GM18870 (cell line): ENCODE measurements at regions not wholly inside any gene's neighbourhood (a gene's known extent, or its start where the extent isn't known, plus 50 kb on each side); places are given as distances from the start of the nearest gene placed in this dataset.

Experiments
- ATAC-seq: cut with Tn5 transposase; IDR thresholded peaks from one replicate; pipeline ENCODE4 v1.9.1; 2021; ENCODE audit warnings: moderate library complexity; ENCODE audit not compliant: unreplicated experiment

- no peak for ATAC-seq
These were observed 67.8 kb downstream of the CASP12 start for GRCh38 chr11:104830508-104830907.

DNA sequence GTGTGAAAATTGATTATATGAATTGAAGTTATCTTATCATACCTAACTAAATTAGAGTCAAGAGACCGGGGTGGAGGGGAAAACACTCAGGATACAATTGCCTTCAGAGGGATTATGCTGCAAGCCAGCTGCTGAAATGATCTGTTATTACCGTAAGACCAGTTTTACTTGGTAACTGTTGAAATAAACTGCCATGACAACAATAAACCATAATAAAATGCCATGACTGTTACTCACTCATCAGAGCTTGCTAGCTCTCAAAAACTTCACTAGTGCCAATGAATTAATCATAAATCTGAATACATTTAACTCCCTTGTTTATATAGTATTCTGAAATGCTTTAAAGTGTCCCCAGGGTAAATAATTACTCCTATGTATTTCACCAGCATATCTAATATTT, 68.2 kb downstream of the CASP12 start:
- ATAC-seq, result no peak

DNA sequence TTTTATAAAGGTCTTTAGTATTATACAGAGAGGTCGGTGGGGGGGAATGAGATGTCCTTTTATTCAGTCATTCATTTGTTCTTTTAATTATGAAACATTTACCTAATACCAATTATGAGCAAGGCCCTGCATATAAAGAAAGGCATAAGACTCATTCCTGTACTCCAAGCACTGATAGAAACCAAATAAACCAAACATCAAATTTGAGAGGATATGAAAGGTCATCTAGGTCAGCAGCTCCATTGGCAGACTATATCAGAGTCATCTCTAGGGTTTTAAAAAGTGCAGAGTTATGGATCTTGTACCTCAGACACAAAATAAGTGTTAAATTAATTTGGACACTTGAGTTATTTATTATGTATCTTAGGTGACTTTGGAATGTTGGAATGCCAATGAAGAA, 71.5 kb downstream of the CASP12 start:
- ATAC-seq, result no peak

GRCh38 chr11:104823657-104824056, 74.6 kb downstream of the CASP12 start:
- ATAC-seq, result no peak

DNA sequence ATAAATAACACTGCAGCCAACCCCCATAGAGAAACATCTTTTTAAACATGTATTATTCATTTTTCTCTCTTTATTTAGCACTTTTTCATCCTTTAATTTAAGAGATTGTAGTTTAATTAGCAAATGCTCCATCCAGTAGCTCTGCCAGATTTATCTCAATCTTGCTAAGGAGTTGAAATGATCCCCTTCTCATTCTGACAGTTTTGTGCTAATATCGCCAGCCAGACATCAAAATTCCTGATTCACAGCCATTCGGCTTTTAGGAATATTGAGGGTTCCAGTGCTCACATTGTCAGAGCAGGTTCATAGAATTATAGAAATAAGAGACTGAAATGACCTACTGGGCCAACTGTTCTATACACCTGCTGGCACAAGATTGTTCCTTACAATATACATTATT, 77.8 kb downstream of the CASP12 start:
- no peak for ATAC-seq

DNA sequence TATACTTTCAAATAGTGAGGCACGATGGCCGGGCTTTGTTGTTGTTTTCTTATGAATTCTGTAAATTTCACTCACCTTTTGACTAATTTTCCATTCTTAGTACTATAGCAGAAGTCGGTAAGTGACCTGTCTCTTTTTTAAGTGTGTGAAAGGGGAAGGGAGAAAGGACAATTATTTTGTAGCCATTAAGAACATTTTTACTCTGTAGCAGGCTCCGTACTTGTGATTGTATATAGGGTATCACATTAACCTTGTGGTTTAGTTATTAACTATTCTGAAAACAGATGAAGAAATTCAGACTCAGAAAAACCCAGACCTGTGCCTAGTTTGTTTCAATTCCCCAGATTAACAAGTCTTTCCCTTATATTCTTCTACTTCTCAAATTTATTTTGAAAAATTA, 78.7 kb downstream of the CASP12 start:
- no peak for ATAC-seq

- ATAC-seq, result no peak
These were observed 79.2 kb downstream of the CASP12 start for GRCh38 chr11:104819107-104819506.

- ATAC-seq, result no peak
These were observed 80.3 kb downstream of the CASP12 start for GRCh38 chr11:104817973-104818372.

- no peak for ATAC-seq
These were observed 84.7 kb downstream of the CASP12 start for GRCh38 chr11:104813532-104813931.

GRCh38 chr11:104812103-104812788, 86.0 kb downstream of the CASP12 start:
- no peak for ATAC-seq

DNA sequence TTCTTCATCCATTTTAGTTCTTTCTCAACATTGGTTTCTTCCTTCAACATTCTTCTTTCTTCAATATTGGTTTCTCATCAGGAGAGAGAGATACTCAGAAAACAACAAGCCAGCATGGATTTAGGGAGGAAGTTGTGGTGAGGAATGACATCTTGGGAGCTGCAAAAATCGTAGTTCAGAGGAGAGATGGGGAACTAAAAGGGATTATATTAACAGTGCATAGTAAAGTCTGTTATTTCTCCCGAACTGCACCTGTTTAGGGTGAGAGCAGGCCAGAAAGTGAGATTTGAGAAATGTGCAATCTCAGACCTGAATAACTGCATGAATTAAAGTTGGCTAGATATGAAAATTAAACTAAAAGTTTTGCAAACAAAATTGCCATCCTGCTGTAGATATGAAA, 94.5 kb downstream of the CASP12 start:
- ATAC-seq, result no peak

DNA sequence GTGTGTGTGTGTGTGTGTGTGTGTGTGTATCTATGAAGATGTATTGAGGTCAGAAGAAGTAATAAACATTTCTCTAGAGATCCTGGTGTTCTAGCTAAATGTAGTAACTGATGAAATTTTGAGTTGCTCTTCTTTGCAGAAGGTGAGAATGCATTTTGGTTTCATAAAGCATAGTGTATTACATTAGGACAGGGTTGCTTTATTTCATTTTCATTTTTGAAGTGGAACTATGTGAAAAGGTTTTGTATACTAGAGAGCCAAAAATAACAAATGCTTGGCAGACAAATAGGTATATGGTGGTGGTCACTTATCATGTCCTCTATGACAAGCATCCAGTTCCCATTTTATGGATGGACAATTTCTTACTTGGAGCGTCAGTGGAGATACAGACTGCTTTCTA, 99.0 kb downstream of the CASP12 start:
- ATAC-seq, result peak; percentile 88

DNA sequence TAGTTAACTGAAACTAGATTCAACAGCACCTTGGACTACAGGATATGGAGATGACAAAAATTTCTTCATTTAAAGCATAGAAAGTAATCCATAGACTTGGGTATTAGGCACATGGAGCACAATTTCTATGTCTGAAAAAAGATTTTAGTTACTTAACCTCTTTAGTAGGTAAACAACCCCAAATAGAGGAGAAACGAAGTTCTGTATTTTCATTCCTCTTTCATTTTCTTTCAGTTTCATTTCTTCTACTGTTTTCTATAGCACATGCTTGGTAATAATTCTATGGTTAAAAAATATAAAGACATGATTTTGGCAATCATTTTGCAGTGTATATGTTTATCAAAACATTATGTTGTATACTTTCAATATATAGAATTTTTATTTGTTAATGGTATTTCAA, 99.5 kb downstream of the CASP12 start:
- ATAC-seq, result peak; percentile 65

- ATAC-seq, result no peak
These were observed 102.0 kb downstream of the CASP12 start for GRCh38 chr11:104796301-104796700.

DNA sequence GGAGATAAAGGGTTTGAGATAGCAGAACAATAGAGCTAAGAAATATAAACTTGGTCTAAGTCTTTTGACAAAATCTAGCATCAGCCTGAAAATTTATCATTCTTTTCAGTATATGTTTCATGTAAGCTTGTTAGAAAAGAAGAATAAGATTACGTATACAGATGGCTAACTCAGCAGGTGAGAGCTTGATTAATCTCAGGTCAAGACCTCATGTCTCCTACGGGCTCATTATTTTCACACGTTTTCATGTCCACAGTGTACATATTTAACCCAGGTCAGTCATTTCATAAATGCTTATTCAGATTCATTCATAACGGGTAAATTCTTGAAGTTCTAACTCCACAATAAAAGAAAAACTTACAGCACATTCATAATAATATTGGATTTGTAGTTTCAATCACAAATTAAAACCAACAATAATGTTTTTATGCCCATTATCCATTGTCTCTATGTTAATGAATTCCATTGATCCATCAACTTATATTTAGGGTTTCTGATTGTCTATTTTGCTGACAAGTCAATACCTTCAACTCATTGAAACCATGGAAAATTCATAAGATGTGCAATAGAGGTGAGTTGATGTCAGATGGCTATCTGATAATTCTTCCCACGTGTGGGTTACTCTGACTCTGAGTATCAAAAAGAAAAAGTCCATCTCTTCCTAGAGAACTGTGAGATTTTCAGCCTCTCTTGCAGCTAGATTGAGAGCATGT, 102.6 kb downstream of the CASP12 start:
- ATAC-seq, result no peak

DNA sequence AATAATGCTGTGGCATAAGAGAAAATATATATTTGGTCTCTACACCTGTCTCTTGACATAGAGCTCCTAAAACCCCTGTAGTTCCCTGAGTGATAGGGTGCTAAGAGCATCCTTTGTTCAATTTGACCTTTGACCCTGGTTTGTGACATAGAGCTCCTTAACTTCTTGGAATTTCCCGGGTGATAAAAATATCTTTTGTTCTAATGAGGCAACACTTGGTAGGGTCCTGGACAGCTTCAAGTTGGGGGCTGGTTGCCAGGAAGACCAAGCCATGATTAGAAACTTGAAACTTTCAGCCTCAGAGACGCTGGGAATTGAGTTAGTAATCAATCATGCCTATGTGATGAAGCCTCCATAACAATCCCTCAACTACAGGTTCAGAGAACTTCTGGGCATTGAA, 105.4 kb downstream of the CASP12 start:
- ATAC-seq, result no peak

- ATAC-seq, result no peak
These were observed 106.4 kb downstream of the CASP12 start for GRCh38 chr11:104791896-104792295.

GRCh38 chr11:104784684-104785460, 113.4 kb downstream of the CASP12 start:
- ATAC-seq, result no peak

DNA sequence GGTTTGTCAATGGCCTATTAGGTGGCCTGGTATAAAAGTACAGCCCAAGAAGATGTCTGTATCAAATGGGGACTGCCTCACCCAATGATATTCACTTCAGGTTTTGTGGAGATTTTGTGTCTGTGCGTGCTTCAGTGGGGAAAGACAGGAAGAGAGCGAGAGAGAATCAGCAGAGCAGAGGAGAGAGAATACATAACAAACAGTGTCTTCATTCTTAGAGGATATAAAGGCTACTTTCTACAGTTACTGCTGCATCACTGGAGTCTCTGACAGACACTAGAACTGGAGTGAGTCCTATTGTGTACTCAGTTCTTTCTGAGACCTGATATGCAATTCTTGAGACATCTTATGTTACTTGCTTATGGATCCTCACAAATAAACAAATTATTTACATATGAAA, 115.0 kb downstream of the CASP12 start:
- no peak for ATAC-seq

GRCh38 chr11:104782377-104782754, 115.9 kb downstream of the CASP12 start:
- ATAC-seq, result no peak

GRCh38 chr11:104781719-104782376, 116.4 kb downstream of the CASP12 start:
- ATAC-seq, result no peak
